ENCODE measurements at regions not wholly inside any gene's neighbourhood (a gene's known extent, or its start where the extent isn't known, plus 50 kb on each side); places are given as distances from the start of the nearest gene placed in this dataset.

DNA sequence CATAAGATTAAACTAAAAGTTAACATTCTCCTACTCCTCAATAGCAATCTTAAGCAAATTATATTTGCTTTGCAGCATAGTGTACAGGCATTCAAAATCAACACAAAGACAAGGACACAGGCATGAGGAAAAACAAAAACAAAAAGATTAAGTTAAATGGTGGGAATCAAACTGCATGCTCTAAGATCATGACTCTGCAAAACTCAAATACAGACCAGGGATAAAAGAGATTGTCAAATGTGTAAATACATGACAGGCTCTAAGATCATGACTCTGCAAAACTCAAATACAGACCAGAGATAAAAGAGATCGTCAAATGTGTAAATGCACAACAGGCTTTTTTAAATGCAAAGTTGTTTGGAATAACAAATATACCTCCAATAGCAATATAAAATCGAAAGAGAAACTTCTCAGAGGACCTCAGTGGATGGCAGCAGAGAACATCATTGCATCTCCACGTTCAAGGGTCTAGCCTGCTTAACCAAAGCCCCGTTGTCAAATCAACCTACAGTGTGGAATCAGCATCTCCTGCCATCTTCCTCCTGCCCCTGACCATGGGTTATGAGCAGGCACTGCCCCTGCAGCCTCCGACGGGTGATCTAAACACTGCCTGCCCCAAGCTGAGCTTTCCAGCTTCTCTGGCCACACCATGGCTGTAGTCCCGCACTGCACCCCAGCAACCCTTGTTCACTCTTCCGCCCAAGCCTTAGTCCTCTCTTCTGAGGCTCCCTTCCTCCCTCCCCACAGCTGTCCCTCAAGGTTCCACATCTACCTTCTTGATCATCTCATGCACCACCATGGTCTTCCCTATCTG lies 446.1 kb downstream of the SOX9 start:
- DNase-seq, result peak; percentile 36
- peak overlapping the region; percentile 43 for H3K4me3 ChIP-seq (ENCODE audit: low read length)
- H3K27me3 ChIP-seq (replicated peaks; ENCODE audit: insufficient read depth, low read length), result no peaks in the 10 kb centered on the region
- no peaks in the 10 kb centered on the region for H3K36me3 ChIP-seq (replicated peaks; ENCODE audit: insufficient read depth, low read length)
- TF ChIP-seq EZH2 (optimal IDR thresholded peaks at IDR 0.05; ENCODE audit: low read depth, low read length), result no peak
- TF ChIP-seq, protein P1, sequence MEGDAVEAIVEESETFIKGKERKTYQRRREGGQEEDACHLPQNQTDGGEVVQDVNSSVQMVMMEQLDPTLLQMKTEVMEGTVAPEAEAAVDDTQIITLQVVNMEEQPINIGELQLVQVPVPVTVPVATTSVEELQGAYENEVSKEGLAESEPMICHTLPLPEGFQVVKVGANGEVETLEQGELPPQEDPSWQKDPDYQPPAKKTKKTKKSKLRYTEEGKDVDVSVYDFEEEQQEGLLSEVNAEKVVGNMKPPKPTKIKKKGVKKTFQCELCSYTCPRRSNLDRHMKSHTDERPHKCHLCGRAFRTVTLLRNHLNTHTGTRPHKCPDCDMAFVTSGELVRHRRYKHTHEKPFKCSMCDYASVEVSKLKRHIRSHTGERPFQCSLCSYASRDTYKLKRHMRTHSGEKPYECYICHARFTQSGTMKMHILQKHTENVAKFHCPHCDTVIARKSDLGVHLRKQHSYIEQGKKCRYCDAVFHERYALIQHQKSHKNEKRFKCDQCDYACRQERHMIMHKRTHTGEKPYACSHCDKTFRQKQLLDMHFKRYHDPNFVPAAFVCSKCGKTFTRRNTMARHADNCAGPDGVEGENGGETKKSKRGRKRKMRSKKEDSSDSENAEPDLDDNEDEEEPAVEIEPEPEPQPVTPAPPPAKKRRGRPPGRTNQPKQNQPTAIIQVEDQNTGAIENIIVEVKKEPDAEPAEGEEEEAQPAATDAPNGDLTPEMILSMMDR (IDR thresholded peaks at IDR 0.05; ENCODE audit: low read length), result peak; percentile 9; the same call in 1 of the 2 replicates
- TF ChIP-seq EZH2phosphoT487 (IDR thresholded peaks at IDR 0.05; ENCODE audit: low read length), result no peak
- H4K20me1 ChIP-seq (ENCODE audit: insufficient read depth, low read length), result 0 out of 2 replicates have a peak, but pooled peaks cover under 1% of the 10 kb centered on the region
- H3K4me2 ChIP-seq (ENCODE audit: low read depth, low read length), result peak overlapping the region; percentile 66
- H3K79me2 ChIP-seq (ENCODE audit: low read length), result peaks cover 97% of the 10 kb centered on the region
- H3K9me3 ChIP-seq (replicated peaks; ENCODE audit: insufficient read depth, low read length), result no peaks in the 10 kb centered on the region
- H3F3A ChIP-seq (ENCODE audit: insufficient read depth, low read length), result no peaks in the 10 kb centered on the region
- H3K27ac ChIP-seq (ENCODE audit: low read length), result peak overlapping the region; percentile 25; the same call in 1 of the 2 replicates
- H3K9ac ChIP-seq (ENCODE audit: low read length), result peak overlapping the region; percentile 8; the same call in 1 of the 2 replicates
- no peak overlapping the region; the same call in 1 of the 2 replicates for H2AFZ ChIP-seq (ENCODE audit: low read length)
- H3K9me2 ChIP-seq (replicated peaks; ENCODE audit: insufficient read depth, low read length), result no peaks in the 10 kb centered on the region
- H3K4me1 ChIP-seq (ENCODE audit: low read length), result peaks cover 7% of the 10 kb centered on the region; the same call in 1 of the 2 replicates

DNA sequence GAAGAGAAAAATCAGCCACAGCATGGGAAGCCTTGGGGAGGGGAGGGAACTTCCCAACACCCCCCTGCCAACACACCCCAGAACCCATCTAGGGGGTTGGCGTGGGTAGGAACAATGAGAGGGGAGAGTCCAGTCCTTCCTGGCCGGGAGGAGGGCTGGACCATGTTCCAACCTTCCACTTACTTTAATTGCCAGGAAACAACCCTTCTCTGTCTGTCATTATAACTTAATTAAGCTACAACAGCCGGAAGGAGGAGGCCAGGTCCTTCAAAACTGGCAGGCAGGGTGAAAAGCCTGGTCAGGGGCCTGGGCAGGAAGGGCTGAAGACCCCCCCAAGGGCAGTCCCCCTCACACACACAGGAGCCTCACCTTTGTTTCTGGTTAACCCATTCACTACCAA lies 447.0 kb downstream of the SOX9 start:
- peak overlapping the region; percentile 43 for H3K4me3 ChIP-seq (ENCODE audit: low read length)
- H3K27ac ChIP-seq (ENCODE audit: low read length), result peak overlapping the region; percentile 25; the same call in 1 of the 2 replicates
- peaks cover 98% of the 10 kb centered on the region for H3K79me2 ChIP-seq (ENCODE audit: low read length)
- DNase-seq, result no peak
- H3K4me2 ChIP-seq (ENCODE audit: low read depth, low read length), result peak overlapping the region; percentile 66
- H3F3A ChIP-seq (ENCODE audit: insufficient read depth, low read length), result no peaks in the 10 kb centered on the region
- H3K27me3 ChIP-seq (replicated peaks; ENCODE audit: insufficient read depth, low read length), result no peaks in the 10 kb centered on the region
- no peaks in the 10 kb centered on the region for H3K9me2 ChIP-seq (replicated peaks; ENCODE audit: insufficient read depth, low read length)
- H3K9me3 ChIP-seq (replicated peaks; ENCODE audit: insufficient read depth, low read length), result no peaks in the 10 kb centered on the region
- H3K4me1 ChIP-seq (ENCODE audit: low read length), result peaks cover 7% of the 10 kb centered on the region; the same call in 1 of the 2 replicates
- H3K9ac ChIP-seq (ENCODE audit: low read length), result no peak overlapping the region
- no peak overlapping the region for H2AFZ ChIP-seq (ENCODE audit: low read length)
- H3K36me3 ChIP-seq (replicated peaks; ENCODE audit: insufficient read depth, low read length), result no peaks in the 10 kb centered on the region
- TF ChIP-seq EZH2 (optimal IDR thresholded peaks at IDR 0.05; ENCODE audit: low read depth, low read length), result no peak
- TF ChIP-seq EZH2phosphoT487 (IDR thresholded peaks at IDR 0.05; ENCODE audit: low read length), result no peak
- TF ChIP-seq, protein P1 (IDR thresholded peaks at IDR 0.05; ENCODE audit: low read length), result no peak
- H4K20me1 ChIP-seq (ENCODE audit: insufficient read depth, low read length), result peaks cover 5% of the 10 kb centered on the region; the same call in 1 of the 2 replicates

DNA sequence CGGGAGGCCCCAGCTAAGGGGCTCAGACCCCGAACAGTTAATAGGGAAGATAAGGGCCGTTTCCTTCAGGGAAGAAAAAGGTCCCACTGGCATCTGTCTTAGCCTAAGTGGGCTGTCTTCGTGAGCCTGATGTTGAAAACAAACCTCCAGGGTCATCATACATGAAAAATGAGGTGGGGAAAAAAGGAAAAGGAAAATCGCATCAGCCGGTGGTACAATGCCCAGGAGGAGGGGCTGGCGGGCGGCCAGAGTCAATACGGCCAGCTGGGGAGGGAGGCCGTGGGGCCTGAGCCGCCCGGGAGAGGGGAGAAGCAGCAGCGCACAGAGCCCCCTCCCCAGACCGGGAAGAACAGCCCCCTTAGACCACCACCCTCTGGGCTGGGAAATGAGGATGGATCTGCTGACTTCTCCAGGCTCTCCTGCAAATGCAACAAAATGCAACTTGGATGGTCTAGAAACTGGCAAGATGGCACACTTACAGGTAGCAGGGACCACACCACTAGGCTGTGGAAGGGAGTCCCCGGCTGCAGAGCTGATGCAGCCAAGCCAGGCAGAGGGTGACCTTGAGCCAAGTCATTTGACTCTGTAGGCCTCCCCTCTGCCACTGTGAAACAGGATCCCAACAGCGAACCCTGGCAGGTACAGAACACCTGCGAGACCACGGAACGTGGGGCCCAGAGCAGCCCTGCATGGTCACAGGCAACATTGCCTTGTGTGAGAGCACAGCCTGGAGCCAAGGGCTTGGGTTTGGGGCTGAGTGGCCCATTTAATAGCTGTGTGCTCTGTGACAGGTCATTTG lies 448.5 kb downstream of the SOX9 start:
- no peak overlapping the region for H2AFZ ChIP-seq (ENCODE audit: low read length)
- H4K20me1 ChIP-seq (ENCODE audit: insufficient read depth, low read length), result peaks cover 9% of the 10 kb centered on the region; the same call in 1 of the 2 replicates
- H3K4me2 ChIP-seq (ENCODE audit: low read depth, low read length), result no peak overlapping the region
- peaks cover 98% of the 10 kb centered on the region for H3K79me2 ChIP-seq (ENCODE audit: low read length)
- H3F3A ChIP-seq (ENCODE audit: insufficient read depth, low read length), result no peaks in the 10 kb centered on the region
- H3K36me3 ChIP-seq (replicated peaks; ENCODE audit: insufficient read depth, low read length), result no peaks in the 10 kb centered on the region
- H3K9me3 ChIP-seq (replicated peaks; ENCODE audit: insufficient read depth, low read length), result no peaks in the 10 kb centered on the region
- no peaks in the 10 kb centered on the region for H3K27me3 ChIP-seq (replicated peaks; ENCODE audit: insufficient read depth, low read length)
- H3K4me3 ChIP-seq (ENCODE audit: low read length), result no peak overlapping the region
- peaks cover 7% of the 10 kb centered on the region; the same call in 1 of the 2 replicates for H3K4me1 ChIP-seq (ENCODE audit: low read length)
- TF ChIP-seq, protein P1 (IDR thresholded peaks at IDR 0.05; ENCODE audit: low read length), result no peak
- TF ChIP-seq EZH2 (optimal IDR thresholded peaks at IDR 0.05; ENCODE audit: low read depth, low read length) (no peak), EZH2phosphoT487 (IDR thresholded peaks at IDR 0.05; ENCODE audit: low read length) (no peak)
- no peak for DNase-seq
- H3K9ac ChIP-seq (ENCODE audit: low read length), result no peak overlapping the region
- no peaks in the 10 kb centered on the region for H3K9me2 ChIP-seq (replicated peaks; ENCODE audit: insufficient read depth, low read length)
- H3K27ac ChIP-seq (ENCODE audit: low read length), result no peak overlapping the region
